ENCODE measurements at regions not wholly inside any gene's neighbourhood (a gene's known extent, or its start where the extent isn't known, plus 50 kb on each side); places are given as distances from the start of the nearest gene placed in this dataset.

DNA sequence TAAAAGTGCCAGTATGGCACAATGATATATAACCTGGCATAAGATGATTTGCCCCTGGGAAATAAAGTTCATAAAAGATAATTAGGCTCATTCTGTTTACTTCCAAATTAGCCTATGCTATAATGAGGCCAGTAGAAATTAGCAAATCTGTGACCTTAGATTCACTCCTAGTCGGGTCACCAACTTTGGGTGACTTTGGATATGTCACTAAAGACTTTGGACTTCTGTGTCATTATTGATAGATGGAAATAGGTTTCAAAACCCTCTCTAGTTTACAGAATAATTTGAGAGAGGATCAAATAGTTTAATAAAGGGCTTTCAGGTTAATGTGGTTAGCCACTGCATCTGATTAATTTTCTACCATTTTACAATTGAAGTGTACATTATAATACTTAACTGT, 1869.3 kb upstream of the FLRT2 start:
- Histone ChIP-seq H3K27ac (ENCODE audit: low read depth, low read length) (no peak overlapping the region), H3K4me1 (ENCODE audit: control insufficient read depth, insufficient read depth, low read length, unreplicated experiment) (no peaks in the 10 kb centered on the region), H3K27me3 (ENCODE audit: insufficient read depth, low read length) (no peaks in the 10 kb centered on the region), H3K4me3 (ENCODE audit: low read depth, low read length) (no peak overlapping the region), H2AFZ (ENCODE audit: low read length, unreplicated experiment) (no peak overlapping the region), H3K36me3 (ENCODE audit: insufficient read depth, low read length) (no peaks in the 10 kb centered on the region), H3K79me2 (ENCODE audit: control insufficient read depth, insufficient read depth, low read length, unreplicated experiment) (no peaks in the 10 kb centered on the region)

- Histone ChIP-seq H3K36me3 (ENCODE audit: insufficient read depth, low read length) (no peaks in the 10 kb centered on the region), H2AFZ (ENCODE audit: low read length, unreplicated experiment) (no peak overlapping the region), H3K79me2 (ENCODE audit: control insufficient read depth, insufficient read depth, low read length, unreplicated experiment) (no peaks in the 10 kb centered on the region), H3K27me3 (ENCODE audit: insufficient read depth, low read length) (no peaks in the 10 kb centered on the region), H3K4me1 (ENCODE audit: control insufficient read depth, insufficient read depth, low read length, unreplicated experiment) (no peaks in the 10 kb centered on the region), H3K4me3 (ENCODE audit: low read depth, low read length) (no peak overlapping the region), H3K27ac (ENCODE audit: low read depth, low read length) (no peak overlapping the region)
These were observed 1865.6 kb upstream of the FLRT2 start for GRCh38 chr14:83664389-83664788.

GRCh38 chr14:83689265-83689664, 1840.7 kb upstream of the FLRT2 start:
- Histone ChIP-seq H3K4me3 (ENCODE audit: low read depth, low read length) (no peak overlapping the region), H3K36me3 (ENCODE audit: insufficient read depth, low read length) (no peaks in the 10 kb centered on the region), H3K79me2 (ENCODE audit: control insufficient read depth, insufficient read depth, low read length, unreplicated experiment) (no peaks in the 10 kb centered on the region), H3K27ac (ENCODE audit: low read depth, low read length) (no peak overlapping the region), H3K27me3 (ENCODE audit: insufficient read depth, low read length) (no peaks in the 10 kb centered on the region), H3K4me1 (ENCODE audit: control insufficient read depth, insufficient read depth, low read length, unreplicated experiment) (no peaks in the 10 kb centered on the region), H2AFZ (ENCODE audit: low read length, unreplicated experiment) (no peak overlapping the region)

- H3K4me3 ChIP-seq (ENCODE audit: low read depth, low read length): no peak overlapping the region
- no peak overlapping the region for H3K27ac ChIP-seq (ENCODE audit: low read depth, low read length)
- H3K4me1 ChIP-seq (ENCODE audit: control insufficient read depth, insufficient read depth, low read length, unreplicated experiment): no peaks in the 10 kb centered on the region
- H3K36me3 ChIP-seq (ENCODE audit: insufficient read depth, low read length): no peaks in the 10 kb centered on the region
- H2AFZ ChIP-seq (ENCODE audit: low read length, unreplicated experiment): no peak overlapping the region
- H3K27me3 ChIP-seq (ENCODE audit: insufficient read depth, low read length): no peaks in the 10 kb centered on the region
- no peaks in the 10 kb centered on the region for H3K79me2 ChIP-seq (ENCODE audit: control insufficient read depth, insufficient read depth, low read length, unreplicated experiment)
These were observed 1832.8 kb upstream of the FLRT2 start for GRCh38 chr14:83697099-83697498.

DNA sequence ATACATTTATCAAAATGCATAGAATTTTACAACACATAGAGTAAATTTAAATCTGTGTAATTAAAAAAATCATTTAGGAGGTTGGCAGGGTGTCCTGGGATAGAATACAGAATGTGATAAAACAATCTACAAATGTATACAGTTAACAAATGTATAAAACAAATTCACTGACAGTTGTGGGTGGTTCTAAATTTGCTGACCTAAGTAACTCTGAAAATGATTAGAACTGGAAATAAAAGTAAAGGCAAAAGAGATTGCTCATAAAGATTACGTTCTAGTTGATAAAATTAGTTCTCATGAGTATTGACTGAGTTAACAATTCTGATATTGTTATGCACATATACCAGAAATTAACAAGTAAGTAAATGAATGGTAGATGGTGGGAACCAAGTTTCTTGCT, 1827.3 kb upstream of the FLRT2 start:
- no peaks in the 10 kb centered on the region for H3K79me2 ChIP-seq (ENCODE audit: control insufficient read depth, insufficient read depth, low read length, unreplicated experiment)
- H2AFZ ChIP-seq (ENCODE audit: low read length, unreplicated experiment): no peak overlapping the region
- no peaks in the 10 kb centered on the region for H3K4me1 ChIP-seq (ENCODE audit: control insufficient read depth, insufficient read depth, low read length, unreplicated experiment)
- H3K4me3 ChIP-seq (ENCODE audit: low read depth, low read length): no peak overlapping the region
- no peak overlapping the region for H3K27ac ChIP-seq (ENCODE audit: low read depth, low read length)
- no peaks in the 10 kb centered on the region for H3K27me3 ChIP-seq (ENCODE audit: insufficient read depth, low read length)
- no peaks in the 10 kb centered on the region for H3K36me3 ChIP-seq (ENCODE audit: insufficient read depth, low read length)

DNA sequence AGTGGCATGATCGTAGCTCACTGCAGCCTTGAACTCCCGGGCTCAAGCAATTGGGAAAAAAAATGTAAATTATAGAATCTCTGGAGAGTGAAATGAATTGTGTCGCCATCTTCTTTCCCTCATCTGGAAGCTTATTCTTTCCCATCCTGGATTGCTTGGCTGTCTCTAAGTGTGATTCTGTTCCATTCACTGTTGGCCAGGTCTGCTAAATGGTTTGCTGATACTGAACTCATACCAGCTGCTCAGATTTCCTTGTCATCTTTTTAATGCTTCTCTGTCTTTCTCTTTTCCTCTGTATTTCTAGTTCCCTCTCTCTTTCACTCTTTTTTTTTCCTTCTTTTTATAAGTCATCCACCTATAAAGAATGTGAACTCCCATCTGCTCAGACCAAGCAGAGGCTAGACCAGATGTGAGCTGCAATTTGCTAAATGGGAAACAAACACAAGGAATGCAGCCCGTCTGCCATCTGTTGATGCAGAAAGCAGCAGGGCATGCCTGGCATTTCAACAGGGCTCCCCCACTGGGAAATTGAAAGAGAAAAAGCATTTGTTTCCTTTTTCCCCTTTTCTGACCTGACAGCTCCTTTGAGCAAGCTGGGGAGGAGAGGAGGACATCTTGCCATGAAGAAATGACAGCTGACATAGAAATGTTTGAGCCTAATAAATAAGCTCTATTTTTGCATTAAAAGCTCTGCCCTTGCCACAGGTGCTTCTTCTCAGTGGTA, 1823.6 kb upstream of the FLRT2 start:
- no peak overlapping the region for H3K27ac ChIP-seq (ENCODE audit: low read depth, low read length)
- H3K4me1 ChIP-seq (ENCODE audit: control insufficient read depth, insufficient read depth, low read length, unreplicated experiment): no peaks in the 10 kb centered on the region
- no peak overlapping the region for H2AFZ ChIP-seq (ENCODE audit: low read length, unreplicated experiment)
- no peaks in the 10 kb centered on the region for H3K36me3 ChIP-seq (ENCODE audit: insufficient read depth, low read length)
- H3K79me2 ChIP-seq (ENCODE audit: control insufficient read depth, insufficient read depth, low read length, unreplicated experiment): no peaks in the 10 kb centered on the region
- no peaks in the 10 kb centered on the region for H3K27me3 ChIP-seq (ENCODE audit: insufficient read depth, low read length)
- H3K4me3 ChIP-seq (ENCODE audit: low read depth, low read length): no peak overlapping the region

DNA sequence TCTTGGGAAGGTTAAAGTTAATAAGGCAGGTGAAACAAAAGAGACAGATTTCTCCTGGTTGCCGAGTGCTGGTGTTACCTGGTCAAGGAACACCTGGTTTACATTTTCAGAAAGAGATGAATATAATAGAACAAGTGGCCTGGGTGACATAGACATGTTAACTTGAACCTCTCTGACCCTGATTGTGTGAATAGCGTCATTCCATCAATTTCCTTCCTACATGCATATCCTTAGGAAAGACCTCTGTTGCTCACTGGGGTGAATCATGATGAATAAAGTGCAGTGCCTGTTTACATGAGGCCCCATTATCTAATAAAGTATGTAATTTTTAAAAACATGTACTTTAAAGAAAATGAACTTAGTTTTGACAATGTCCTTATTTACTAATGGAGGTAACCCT, 1822.9 kb upstream of the FLRT2 start:
- Histone ChIP-seq H3K27ac (ENCODE audit: low read depth, low read length) (no peak overlapping the region), H3K4me3 (ENCODE audit: low read depth, low read length) (no peak overlapping the region), H3K79me2 (ENCODE audit: control insufficient read depth, insufficient read depth, low read length, unreplicated experiment) (no peaks in the 10 kb centered on the region), H3K27me3 (ENCODE audit: insufficient read depth, low read length) (no peaks in the 10 kb centered on the region), H2AFZ (ENCODE audit: low read length, unreplicated experiment) (no peak overlapping the region), H3K4me1 (ENCODE audit: control insufficient read depth, insufficient read depth, low read length, unreplicated experiment) (no peaks in the 10 kb centered on the region), H3K36me3 (ENCODE audit: insufficient read depth, low read length) (no peaks in the 10 kb centered on the region)

DNA sequence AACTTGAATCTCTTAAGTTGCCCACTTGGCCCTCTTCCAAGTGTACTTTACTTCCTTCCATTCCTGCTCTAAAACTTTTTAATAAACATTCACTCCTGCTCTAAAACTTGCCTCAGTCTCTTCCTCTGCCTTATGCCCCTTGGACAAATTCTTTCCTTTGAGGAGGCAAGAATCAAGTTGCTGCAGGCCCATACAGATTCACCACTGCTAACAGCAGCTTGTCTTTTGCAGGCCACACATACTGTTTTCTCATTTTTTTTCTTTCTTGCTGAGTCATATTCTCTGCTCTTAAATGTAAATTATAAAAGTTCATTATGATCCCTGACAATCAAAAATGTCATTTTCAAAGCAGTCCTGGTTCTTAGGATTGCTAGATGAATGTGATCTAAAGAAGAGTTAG, 1820.8 kb upstream of the FLRT2 start:
- H3K4me3 ChIP-seq (ENCODE audit: low read depth, low read length): no peak overlapping the region
- no peaks in the 10 kb centered on the region for H3K27me3 ChIP-seq (ENCODE audit: insufficient read depth, low read length)
- H3K79me2 ChIP-seq (ENCODE audit: control insufficient read depth, insufficient read depth, low read length, unreplicated experiment): no peaks in the 10 kb centered on the region
- H2AFZ ChIP-seq (ENCODE audit: low read length, unreplicated experiment): no peak overlapping the region
- no peak overlapping the region for H3K27ac ChIP-seq (ENCODE audit: low read depth, low read length)
- H3K36me3 ChIP-seq (ENCODE audit: insufficient read depth, low read length): no peaks in the 10 kb centered on the region
- no peaks in the 10 kb centered on the region for H3K4me1 ChIP-seq (ENCODE audit: control insufficient read depth, insufficient read depth, low read length, unreplicated experiment)

- Histone ChIP-seq H3K27ac (ENCODE audit: low read depth, low read length) (no peak overlapping the region), H2AFZ (ENCODE audit: low read length, unreplicated experiment) (no peak overlapping the region), H3K27me3 (ENCODE audit: insufficient read depth, low read length) (no peaks in the 10 kb centered on the region), H3K79me2 (ENCODE audit: control insufficient read depth, insufficient read depth, low read length, unreplicated experiment) (no peaks in the 10 kb centered on the region), H3K36me3 (ENCODE audit: insufficient read depth, low read length) (no peaks in the 10 kb centered on the region), H3K4me3 (ENCODE audit: low read depth, low read length) (no peak overlapping the region), H3K4me1 (ENCODE audit: control insufficient read depth, insufficient read depth, low read length, unreplicated experiment) (no peaks in the 10 kb centered on the region)
These were observed 1818.9 kb upstream of the FLRT2 start for GRCh38 chr14:83711046-83711445.

GRCh38 chr14:83712418-83713129, 1817.4 kb upstream of the FLRT2 start:
- H3K27ac ChIP-seq (ENCODE audit: low read depth, low read length): no peak overlapping the region
- no peaks in the 10 kb centered on the region for H3K27me3 ChIP-seq (ENCODE audit: insufficient read depth, low read length)
- no peak overlapping the region for H3K4me3 ChIP-seq (ENCODE audit: low read depth, low read length)
- H3K36me3 ChIP-seq (ENCODE audit: insufficient read depth, low read length): no peaks in the 10 kb centered on the region
- no peak overlapping the region for H2AFZ ChIP-seq (ENCODE audit: low read length, unreplicated experiment)
- H3K79me2 ChIP-seq (ENCODE audit: control insufficient read depth, insufficient read depth, low read length, unreplicated experiment): no peaks in the 10 kb centered on the region
- H3K4me1 ChIP-seq (ENCODE audit: control insufficient read depth, insufficient read depth, low read length, unreplicated experiment): no peaks in the 10 kb centered on the region

DNA sequence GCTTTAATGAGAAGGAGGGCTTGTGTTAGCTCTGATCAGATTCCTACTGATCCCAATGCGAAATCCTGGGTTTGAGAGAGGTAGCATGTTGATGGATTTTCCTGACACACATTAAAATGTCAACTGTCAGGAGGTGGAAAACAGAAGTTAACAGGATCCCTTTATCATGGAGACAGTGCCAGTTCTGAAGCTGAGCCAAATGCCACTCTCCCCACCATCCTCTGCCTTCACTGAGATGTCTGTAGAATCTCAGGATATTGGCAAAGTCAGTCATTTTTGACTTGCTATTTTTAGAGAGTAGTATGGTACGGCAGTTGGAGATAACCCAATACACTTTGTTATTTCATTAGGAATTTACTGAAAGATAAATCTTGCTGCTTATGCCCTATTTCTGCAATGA, 1816.2 kb upstream of the FLRT2 start:
- no peaks in the 10 kb centered on the region for H3K36me3 ChIP-seq (ENCODE audit: insufficient read depth, low read length)
- H2AFZ ChIP-seq (ENCODE audit: low read length, unreplicated experiment): no peak overlapping the region
- H3K79me2 ChIP-seq (ENCODE audit: control insufficient read depth, insufficient read depth, low read length, unreplicated experiment): no peaks in the 10 kb centered on the region
- no peaks in the 10 kb centered on the region for H3K4me1 ChIP-seq (ENCODE audit: control insufficient read depth, insufficient read depth, low read length, unreplicated experiment)
- H3K27ac ChIP-seq (ENCODE audit: low read depth, low read length): no peak overlapping the region
- no peak overlapping the region for H3K4me3 ChIP-seq (ENCODE audit: low read depth, low read length)
- no peaks in the 10 kb centered on the region for H3K27me3 ChIP-seq (ENCODE audit: insufficient read depth, low read length)

Measured in ACC112 (cell line).